Activated B cell treated with CpG ODN at 0.5 μM for 24 hours (primary cell): ENCODE measurements at regions not wholly inside any gene's neighbourhood (a gene's known extent, or its start where the extent isn't known, plus 50 kb on each side); places are given as distances from the start of the nearest gene placed in this dataset.

Experiments
- ATAC-seq: fragments of 200-7000 bp; cut with Tn5 transposase; one replicate; pipeline ENCODE4 v1.10.0; 2021; ENCODE audit warnings: low read depth, mild to moderate bottlenecking, moderate library complexity
- CTCF ChIA-PET: fragments of 350-600 bp; sonication (Branson Sonifier 250); formaldehyde crosslinking; loops from one replicate; lab custom pipeline; 2021; ENCODE audit warnings: antibody characterized with exemption; lab: Charles Lee
- POLR2A ChIA-PET: fragments of 350-600 bp; sonication (Branson Sonifier 250); formaldehyde crosslinking; loops from one replicate; lab custom pipeline; 2021; ENCODE audit warnings: antibody characterized with exemption; lab: Charles Lee
- DNase-seq: peaks from one replicate; pipeline ENCODE4 v3.0.0; 2022
- H3K27ac Mint-ChIP-seq: one replicate; pipeline ENCODE4 v1.8.0; 2020; ENCODE audit warnings: mixed read lengths
- H3K27me3 Mint-ChIP-seq: one replicate; pipeline ENCODE4 v1.8.0; 2021; ENCODE audit warnings: mixed read lengths
- H3K36me3 Mint-ChIP-seq: one replicate; pipeline ENCODE4 v1.8.0; 2021; ENCODE audit warnings: low read depth, mixed read lengths
- H3K4me1 Mint-ChIP-seq: one replicate; pipeline ENCODE4 v1.8.0; 2021; ENCODE audit warnings: mixed read lengths
- H3K4me3 Mint-ChIP-seq: one replicate; pipeline ENCODE4 v1.8.0; 2020; ENCODE audit warnings: mild to moderate bottlenecking, mixed read lengths
- H3K9me3 Mint-ChIP-seq: one replicate; pipeline ENCODE4 v1.8.0; 2020; ENCODE audit warnings: mixed read lengths
- intact Hi-C: fragments of 100-400 bp; cut with micrococcal nuclease; formaldehyde crosslinking; loops from one replicate; pipeline ENCODE4 v1.15.1; 2024
- TF ChIP-seq, protein P1 (sequence below): fragments of 200-600 bp; IDR thresholded peaks from one replicate; pipeline ENCODE4 v1.8.0; 2022; ENCODE audit warnings: antibody characterized with exemption, mild to moderate bottlenecking

- no peaks in the 10 kb centered on the region for H3K9me3 Mint-ChIP-seq
- DNase-seq: no peak
- ChIA-PET CTCF (no interaction called here), POLR2A (no interaction called here)
- TF ChIP-seq, protein P1, sequence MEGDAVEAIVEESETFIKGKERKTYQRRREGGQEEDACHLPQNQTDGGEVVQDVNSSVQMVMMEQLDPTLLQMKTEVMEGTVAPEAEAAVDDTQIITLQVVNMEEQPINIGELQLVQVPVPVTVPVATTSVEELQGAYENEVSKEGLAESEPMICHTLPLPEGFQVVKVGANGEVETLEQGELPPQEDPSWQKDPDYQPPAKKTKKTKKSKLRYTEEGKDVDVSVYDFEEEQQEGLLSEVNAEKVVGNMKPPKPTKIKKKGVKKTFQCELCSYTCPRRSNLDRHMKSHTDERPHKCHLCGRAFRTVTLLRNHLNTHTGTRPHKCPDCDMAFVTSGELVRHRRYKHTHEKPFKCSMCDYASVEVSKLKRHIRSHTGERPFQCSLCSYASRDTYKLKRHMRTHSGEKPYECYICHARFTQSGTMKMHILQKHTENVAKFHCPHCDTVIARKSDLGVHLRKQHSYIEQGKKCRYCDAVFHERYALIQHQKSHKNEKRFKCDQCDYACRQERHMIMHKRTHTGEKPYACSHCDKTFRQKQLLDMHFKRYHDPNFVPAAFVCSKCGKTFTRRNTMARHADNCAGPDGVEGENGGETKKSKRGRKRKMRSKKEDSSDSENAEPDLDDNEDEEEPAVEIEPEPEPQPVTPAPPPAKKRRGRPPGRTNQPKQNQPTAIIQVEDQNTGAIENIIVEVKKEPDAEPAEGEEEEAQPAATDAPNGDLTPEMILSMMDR: no peak
- intact Hi-C loops: no loop called here
- no peak overlapping the region for H3K4me3 Mint-ChIP-seq
- H3K27me3 Mint-ChIP-seq: peaks cover 6% of the 10 kb centered on the region
- no peak for ATAC-seq
- no peaks in the 10 kb centered on the region for H3K4me1 Mint-ChIP-seq
- no peaks in the 10 kb centered on the region for H3K36me3 Mint-ChIP-seq
- no peak overlapping the region for H3K27ac Mint-ChIP-seq
Observed at GRCh38 chr5:133706506-133707430, 94.4 kb upstream of the FSTL4 start.

GRCh38 chr5:133705331-133705730 is 93.0 kb upstream of the FSTL4 start:
- ATAC-seq (no peak), DNase-seq (no peak)
- no peaks in the 10 kb centered on the region for H3K9me3 Mint-ChIP-seq
- H3K27ac Mint-ChIP-seq: no peak overlapping the region
- no peak overlapping the region for H3K4me3 Mint-ChIP-seq
- TF ChIP-seq, protein P1: no peak
- ChIA-PET POLR2A (no interaction called here), CTCF (no interaction called here)
- H3K4me1 Mint-ChIP-seq: no peaks in the 10 kb centered on the region
- intact Hi-C loops: no loop called here
- H3K27me3 Mint-ChIP-seq: peaks cover 2% of the 10 kb centered on the region
- H3K36me3 Mint-ChIP-seq: no peaks in the 10 kb centered on the region

DNA sequence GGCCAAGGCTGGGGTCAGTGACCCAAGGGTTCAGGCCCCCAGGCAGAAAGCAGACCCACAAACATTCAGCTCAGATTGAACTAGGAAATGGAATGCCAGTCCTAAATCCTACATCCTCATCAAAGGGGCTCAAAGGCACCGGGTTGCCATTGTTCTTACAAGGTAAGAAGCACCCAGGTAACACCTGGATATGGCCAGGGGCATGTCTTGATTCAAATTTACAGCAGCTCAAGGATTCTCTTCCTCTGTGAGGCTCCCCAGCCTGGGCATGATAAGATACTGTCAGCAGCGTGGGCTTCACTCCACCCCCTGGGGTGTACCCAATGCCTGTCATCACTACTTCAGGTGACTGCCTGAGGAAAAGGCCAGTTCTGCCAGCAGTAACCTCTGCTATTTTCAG is 92.1 kb upstream of the FSTL4 start:
- Mint-ChIP-seq H3K4me1 (peaks cover 5% of the 10 kb centered on the region), H3K36me3 (no peaks in the 10 kb centered on the region), H3K4me3 (no peak overlapping the region), H3K27me3 (no peaks in the 10 kb centered on the region), H3K9me3 (no peaks in the 10 kb centered on the region), H3K27ac (no peak overlapping the region)
- TF ChIP-seq, protein P1: no peak
- ChIA-PET POLR2A (no interaction called here), CTCF (no interaction called here)
- intact Hi-C loops: no loop called here
- ATAC-seq (no peak), DNase-seq (no peak)

- Mint-ChIP-seq H3K36me3 (no peaks in the 10 kb centered on the region), H3K4me1 (peaks cover 5% of the 10 kb centered on the region), H3K27me3 (no peaks in the 10 kb centered on the region), H3K4me3 (no peak overlapping the region), H3K27ac (no peak overlapping the region), H3K9me3 (no peaks in the 10 kb centered on the region)
- POLR2A ChIA-PET: no interaction called here
- DNase-seq (no peak), ATAC-seq (no peak)
- intact Hi-C loops: no loop called here
- CTCF ChIA-PET: no interaction called here
- TF ChIP-seq, protein P1: no peak
Observed at GRCh38 chr5:133703935-133704334, 91.6 kb upstream of the FSTL4 start.

DNA sequence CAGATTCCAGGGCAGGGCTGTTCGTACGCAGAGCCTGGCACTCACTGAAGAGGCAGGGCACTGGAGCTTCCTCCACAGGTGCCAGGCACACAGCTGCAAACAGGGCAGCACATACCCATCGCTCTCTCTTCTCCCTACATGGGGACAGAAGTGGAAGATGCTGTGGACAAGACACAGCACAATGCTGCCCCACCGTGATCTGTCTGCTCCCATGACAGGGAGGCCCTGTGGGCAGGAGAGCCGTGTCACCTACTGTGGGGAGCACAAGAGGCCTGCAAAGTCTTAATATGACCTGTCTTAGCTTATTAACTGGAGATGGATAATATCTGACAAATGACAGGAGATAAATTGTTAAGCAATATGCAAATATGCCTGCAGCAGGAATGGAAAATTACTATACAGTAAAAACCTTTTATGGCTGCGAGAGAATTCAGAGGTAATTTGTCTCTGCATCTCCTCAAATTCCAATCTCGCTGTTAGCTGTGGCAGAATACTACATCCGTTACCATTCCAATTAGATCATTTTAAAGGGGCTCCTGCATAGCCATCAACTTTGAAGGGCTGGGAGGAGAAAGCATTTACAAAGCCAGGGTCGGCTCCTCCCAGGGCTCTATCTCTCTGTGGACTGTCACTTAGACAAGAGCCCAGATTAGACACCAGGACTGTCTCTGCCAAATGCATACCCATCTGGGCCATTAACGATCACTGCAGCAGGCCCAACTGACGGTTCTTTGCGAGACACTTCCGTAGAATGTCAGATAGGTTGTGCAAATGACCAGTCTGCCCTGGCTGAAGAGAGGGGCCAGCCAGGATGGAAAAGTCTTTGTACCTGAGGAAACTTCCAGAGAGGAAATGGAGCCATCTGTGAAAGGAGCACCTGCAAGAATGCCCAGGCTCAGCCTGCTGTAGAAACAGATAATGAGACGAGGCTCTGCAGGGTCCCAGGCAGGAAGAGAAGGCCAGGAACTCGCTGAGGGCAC is 90.7 kb upstream of the FSTL4 start:
- Mint-ChIP-seq H3K27ac (no peak overlapping the region), H3K4me1 (peaks cover 5% of the 10 kb centered on the region), H3K27me3 (no peaks in the 10 kb centered on the region), H3K36me3 (no peaks in the 10 kb centered on the region), H3K9me3 (no peaks in the 10 kb centered on the region), H3K4me3 (no peak overlapping the region)
- TF ChIP-seq, protein P1: no peak
- no peak for DNase-seq
- intact Hi-C loops: no loop called here
- no peak for ATAC-seq
- ChIA-PET CTCF (no interaction called here), POLR2A (no interaction called here)
